ENCODE measurements at regions not wholly inside any gene's neighbourhood (a gene's known extent, or its start where the extent isn't known, plus 50 kb on each side); places are given as distances from the start of the nearest gene placed in this dataset.

GRCh38 chr18:68448736-68449135, 266.2 kb downstream of the TMX3 start:
- H3K36me3 ChIP-seq (ENCODE audit: insufficient read depth, low read length): no peaks in the 10 kb centered on the region
- H3K4me1 ChIP-seq (ENCODE audit: insufficient read depth, low read length, severe bottlenecking): no peaks in the 10 kb centered on the region
- H3K4me2 ChIP-seq (ENCODE audit: low read length): no peak overlapping the region
- H3K4me3 ChIP-seq (ENCODE audit: low read depth, low read length, poor library complexity, severe bottlenecking): no peak overlapping the region
- no peaks in the 10 kb centered on the region for H3F3A ChIP-seq (ENCODE audit: insufficient read depth, low read length)
- no peaks in the 10 kb centered on the region for H3K79me2 ChIP-seq (ENCODE audit: insufficient read depth, low read length)
- H3K9me3 ChIP-seq (ENCODE audit: low read length): no peaks in the 10 kb centered on the region
- no peak overlapping the region for H3K27ac ChIP-seq (ENCODE audit: low read depth, low read length, poor library complexity, severe bottlenecking)
- no peaks in the 10 kb centered on the region for H4K20me1 ChIP-seq (ENCODE audit: insufficient read depth, low read length)
- H3K27me3 ChIP-seq (ENCODE audit: insufficient read depth, low read length): no peaks in the 10 kb centered on the region
- H3K9ac ChIP-seq (ENCODE audit: low read length): no peak overlapping the region
- H3K9me2 ChIP-seq (ENCODE audit: low read depth, low read length): no peaks in the 10 kb centered on the region
- TF ChIP-seq, protein P1, sequence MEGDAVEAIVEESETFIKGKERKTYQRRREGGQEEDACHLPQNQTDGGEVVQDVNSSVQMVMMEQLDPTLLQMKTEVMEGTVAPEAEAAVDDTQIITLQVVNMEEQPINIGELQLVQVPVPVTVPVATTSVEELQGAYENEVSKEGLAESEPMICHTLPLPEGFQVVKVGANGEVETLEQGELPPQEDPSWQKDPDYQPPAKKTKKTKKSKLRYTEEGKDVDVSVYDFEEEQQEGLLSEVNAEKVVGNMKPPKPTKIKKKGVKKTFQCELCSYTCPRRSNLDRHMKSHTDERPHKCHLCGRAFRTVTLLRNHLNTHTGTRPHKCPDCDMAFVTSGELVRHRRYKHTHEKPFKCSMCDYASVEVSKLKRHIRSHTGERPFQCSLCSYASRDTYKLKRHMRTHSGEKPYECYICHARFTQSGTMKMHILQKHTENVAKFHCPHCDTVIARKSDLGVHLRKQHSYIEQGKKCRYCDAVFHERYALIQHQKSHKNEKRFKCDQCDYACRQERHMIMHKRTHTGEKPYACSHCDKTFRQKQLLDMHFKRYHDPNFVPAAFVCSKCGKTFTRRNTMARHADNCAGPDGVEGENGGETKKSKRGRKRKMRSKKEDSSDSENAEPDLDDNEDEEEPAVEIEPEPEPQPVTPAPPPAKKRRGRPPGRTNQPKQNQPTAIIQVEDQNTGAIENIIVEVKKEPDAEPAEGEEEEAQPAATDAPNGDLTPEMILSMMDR (IDR thresholded peaks at IDR 0.05; ENCODE audit: low read length): no peak
- TF ChIP-seq EZH2 (IDR thresholded peaks at IDR 0.05; ENCODE audit: borderline replicate concordance, low read length): no peak
- H2AFZ ChIP-seq (ENCODE audit: low read length): no peak overlapping the region

DNA sequence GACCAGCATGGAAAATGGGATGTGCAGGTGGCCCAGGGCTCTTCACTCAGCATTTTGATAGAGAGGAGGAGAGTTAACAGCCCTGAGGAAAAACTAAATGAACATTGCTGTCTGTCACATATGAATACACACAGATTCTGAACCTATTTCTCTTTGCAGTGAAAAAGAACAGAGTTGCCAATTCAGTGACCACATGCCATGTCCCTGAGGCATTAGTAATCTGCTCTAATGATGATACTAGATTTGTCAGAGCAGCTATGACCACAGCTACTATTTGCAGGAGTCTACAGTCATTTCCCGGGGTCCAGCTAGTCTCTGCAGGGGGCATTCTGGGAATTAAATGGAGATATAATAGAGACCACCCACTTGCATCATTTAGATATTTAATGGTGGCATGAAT, 267.6 kb downstream of the TMX3 start:
- H3K9ac ChIP-seq (ENCODE audit: low read length): no peak overlapping the region
- H3K36me3 ChIP-seq (ENCODE audit: insufficient read depth, low read length): no peaks in the 10 kb centered on the region
- no peaks in the 10 kb centered on the region for H3F3A ChIP-seq (ENCODE audit: insufficient read depth, low read length)
- H3K9me2 ChIP-seq (ENCODE audit: low read depth, low read length): no peaks in the 10 kb centered on the region
- no peak overlapping the region for H3K27ac ChIP-seq (ENCODE audit: low read depth, low read length, poor library complexity, severe bottlenecking)
- H3K4me3 ChIP-seq (ENCODE audit: low read depth, low read length, poor library complexity, severe bottlenecking): no peak overlapping the region
- TF ChIP-seq, protein P1 (IDR thresholded peaks at IDR 0.05; ENCODE audit: low read length): no peak
- TF ChIP-seq EZH2 (IDR thresholded peaks at IDR 0.05; ENCODE audit: borderline replicate concordance, low read length): no peak
- H3K79me2 ChIP-seq (ENCODE audit: insufficient read depth, low read length): no peaks in the 10 kb centered on the region
- no peak overlapping the region for H2AFZ ChIP-seq (ENCODE audit: low read length)
- H4K20me1 ChIP-seq (ENCODE audit: insufficient read depth, low read length): no peaks in the 10 kb centered on the region
- H3K4me2 ChIP-seq (ENCODE audit: low read length): no peak overlapping the region
- no peaks in the 10 kb centered on the region for H3K4me1 ChIP-seq (ENCODE audit: insufficient read depth, low read length, severe bottlenecking)
- no peaks in the 10 kb centered on the region for H3K9me3 ChIP-seq (ENCODE audit: low read length)
- no peaks in the 10 kb centered on the region for H3K27me3 ChIP-seq (ENCODE audit: insufficient read depth, low read length)

- Histone ChIP-seq H3K4me1 (ENCODE audit: insufficient read depth, low read length, severe bottlenecking) (no peaks in the 10 kb centered on the region), H3K9ac (ENCODE audit: low read length) (no peak overlapping the region), H3K9me3 (ENCODE audit: low read length) (no peaks in the 10 kb centered on the region), H3K9me2 (ENCODE audit: low read depth, low read length) (no peaks in the 10 kb centered on the region), H3K27me3 (ENCODE audit: insufficient read depth, low read length) (no peaks in the 10 kb centered on the region), H4K20me1 (ENCODE audit: insufficient read depth, low read length) (no peaks in the 10 kb centered on the region), H3K79me2 (ENCODE audit: insufficient read depth, low read length) (no peaks in the 10 kb centered on the region), H3K36me3 (ENCODE audit: insufficient read depth, low read length) (no peaks in the 10 kb centered on the region), H3K4me2 (ENCODE audit: low read length) (no peak overlapping the region), H3K27ac (ENCODE audit: low read depth, low read length, poor library complexity, severe bottlenecking) (no peak overlapping the region), H2AFZ (ENCODE audit: low read length) (no peak overlapping the region), H3K4me3 (ENCODE audit: low read depth, low read length, poor library complexity, severe bottlenecking) (no peak overlapping the region), H3F3A (ENCODE audit: insufficient read depth, low read length) (no peaks in the 10 kb centered on the region)
- TF ChIP-seq EZH2 (IDR thresholded peaks at IDR 0.05; ENCODE audit: borderline replicate concordance, low read length): no peak
- TF ChIP-seq, protein P1 (IDR thresholded peaks at IDR 0.05; ENCODE audit: low read length): no peak
Measured at GRCh38 chr18:68445668-68446426, 269.1 kb downstream of the TMX3 start.

All from OCI-LY1 (cell line).